Transverse colon (tissue), 4 donors: ENCODE measurements at regions not wholly inside any gene's neighbourhood (a gene's known extent, or its start where the extent isn't known, plus 50 kb on each side); places are given as distances from the start of the nearest gene placed in this dataset.

Source experiments
- CTCF ChIP-seq, 5 experiments: fragments of 200-600 bp in 3 of 5; fragments of 450-650 bp in 2 of 5; sonication (generic) in 3 of 5; IDR thresholded peaks; 1 replicate in 2 of 5; 2 replicates in 3 of 5; pipeline ENCODE4 v1.5.1; 2016 to 2017; ENCODE audit warnings: antibody characterized with exemption in 5 of 5, inconsistent platforms in 3 of 5, mild to moderate bottlenecking in 2 of 5, moderate library complexity in 1 of 5
- POLR2A ChIP-seq: fragments of 450-650 bp; IDR thresholded peaks from one replicate; pipeline ENCODE4 v1.6.1; 2016; ENCODE audit warnings: antibody characterized with exemption, mild to moderate bottlenecking, moderate library complexity
- POLR2AphosphoS5 ChIP-seq, 3 donors: sonication (generic); formaldehyde crosslinking; IDR thresholded peaks; one replicate each; pipeline ENCODE4 v1.6.1; 2016; ENCODE audit warnings: antibody characterized with exemption in 3 of 3

DNA sequence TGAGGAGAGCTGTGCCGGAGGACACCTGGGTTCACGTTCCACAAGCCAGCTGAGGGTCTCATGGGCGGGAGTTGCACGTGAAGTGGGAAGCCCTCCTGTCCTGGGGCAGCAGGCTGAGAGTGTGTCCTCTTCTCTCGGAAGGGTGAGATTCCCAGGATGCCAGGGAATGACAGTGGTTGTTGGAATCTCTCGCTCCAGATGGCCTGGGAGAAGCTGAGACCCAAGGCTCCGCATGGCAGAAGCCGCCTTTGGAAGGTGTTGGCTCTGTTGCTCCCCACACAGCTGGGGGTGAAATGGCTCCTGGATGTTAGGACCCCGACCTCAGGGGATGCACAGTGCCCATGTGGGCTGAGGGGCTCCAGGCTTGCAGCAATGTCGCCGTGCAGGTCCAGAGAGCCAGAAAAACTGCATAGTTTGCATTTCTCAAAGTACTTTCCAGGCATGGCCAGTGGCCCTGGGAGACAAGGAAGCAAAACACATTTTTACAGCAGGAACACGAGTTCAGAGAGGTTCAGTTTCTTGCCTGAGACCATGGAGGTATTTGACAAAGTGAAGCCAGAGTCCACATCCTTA, 153.4 kb downstream of the TMEM18 start:
- no peak for TF ChIP-seq POLR2AphosphoS5 (IDR thresholded peaks at IDR 0.05)
- no peak for TF ChIP-seq CTCF (IDR thresholded peaks at IDR 0.05)
- no peak for TF ChIP-seq POLR2A
